Osteocyte (in vitro differentiated cells): ENCODE measurements at regions not wholly inside any gene's neighbourhood (a gene's known extent, or its start where the extent isn't known, plus 50 kb on each side); places are given as distances from the start of the nearest gene placed in this dataset.

Experiments
- DNase-seq: peaks from one replicate; pipeline ENCODE4 v3.0.0; 2021; ENCODE audit warnings: mixed read lengths; ENCODE audit not compliant: unreplicated experiment; ENCODE audit errors: extremely low spot score
- H3K27ac Mint-ChIP-seq: one replicate; pipeline ENCODE4 v1.8.0; 2021; ENCODE audit warnings: mild to moderate bottlenecking, mixed read lengths; ENCODE audit not compliant: unreplicated experiment
- H3K27me3 Mint-ChIP-seq: one replicate; pipeline ENCODE4 v1.8.0; 2021; ENCODE audit warnings: mixed read lengths; ENCODE audit not compliant: unreplicated experiment
- H3K36me3 Mint-ChIP-seq: one replicate; pipeline ENCODE4 v1.8.0; 2021; ENCODE audit warnings: mixed read lengths; ENCODE audit not compliant: unreplicated experiment
- H3K4me1 Mint-ChIP-seq: one replicate; pipeline ENCODE4 v1.8.0; 2021; ENCODE audit warnings: mixed read lengths; ENCODE audit not compliant: unreplicated experiment
- H3K4me3 Mint-ChIP-seq: one replicate; pipeline ENCODE4 v1.8.0; 2021; ENCODE audit warnings: mild to moderate bottlenecking, moderate library complexity, mixed read lengths; ENCODE audit not compliant: unreplicated experiment
- H3K9me3 Mint-ChIP-seq: one replicate; pipeline ENCODE4 v1.8.0; 2021; ENCODE audit warnings: mixed read lengths; ENCODE audit not compliant: unreplicated experiment
- TF ChIP-seq, protein P1 (sequence below): fragments of 200-600 bp; sonication (generic); IDR thresholded peaks from 2 replicates; pipeline ENCODE4 v1.5.0; 2021; ENCODE audit warnings: antibody characterized with exemption, mild to moderate bottlenecking, moderate library complexity

GRCh38 chr10:34918776-34919315, 103.8 kb upstream of the PARD3 start:
- no peak for DNase-seq
- Mint-ChIP-seq H3K27me3 (peaks cover 11% of the 10 kb centered on the region), H3K36me3 (no peaks in the 10 kb centered on the region), H3K4me1 (peaks cover 12% of the 10 kb centered on the region), H3K4me3 (no peak overlapping the region), H3K9me3 (peaks cover 5% of the 10 kb centered on the region), H3K27ac (no peak overlapping the region)
- TF ChIP-seq, protein P1, sequence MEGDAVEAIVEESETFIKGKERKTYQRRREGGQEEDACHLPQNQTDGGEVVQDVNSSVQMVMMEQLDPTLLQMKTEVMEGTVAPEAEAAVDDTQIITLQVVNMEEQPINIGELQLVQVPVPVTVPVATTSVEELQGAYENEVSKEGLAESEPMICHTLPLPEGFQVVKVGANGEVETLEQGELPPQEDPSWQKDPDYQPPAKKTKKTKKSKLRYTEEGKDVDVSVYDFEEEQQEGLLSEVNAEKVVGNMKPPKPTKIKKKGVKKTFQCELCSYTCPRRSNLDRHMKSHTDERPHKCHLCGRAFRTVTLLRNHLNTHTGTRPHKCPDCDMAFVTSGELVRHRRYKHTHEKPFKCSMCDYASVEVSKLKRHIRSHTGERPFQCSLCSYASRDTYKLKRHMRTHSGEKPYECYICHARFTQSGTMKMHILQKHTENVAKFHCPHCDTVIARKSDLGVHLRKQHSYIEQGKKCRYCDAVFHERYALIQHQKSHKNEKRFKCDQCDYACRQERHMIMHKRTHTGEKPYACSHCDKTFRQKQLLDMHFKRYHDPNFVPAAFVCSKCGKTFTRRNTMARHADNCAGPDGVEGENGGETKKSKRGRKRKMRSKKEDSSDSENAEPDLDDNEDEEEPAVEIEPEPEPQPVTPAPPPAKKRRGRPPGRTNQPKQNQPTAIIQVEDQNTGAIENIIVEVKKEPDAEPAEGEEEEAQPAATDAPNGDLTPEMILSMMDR, result no peak

DNA sequence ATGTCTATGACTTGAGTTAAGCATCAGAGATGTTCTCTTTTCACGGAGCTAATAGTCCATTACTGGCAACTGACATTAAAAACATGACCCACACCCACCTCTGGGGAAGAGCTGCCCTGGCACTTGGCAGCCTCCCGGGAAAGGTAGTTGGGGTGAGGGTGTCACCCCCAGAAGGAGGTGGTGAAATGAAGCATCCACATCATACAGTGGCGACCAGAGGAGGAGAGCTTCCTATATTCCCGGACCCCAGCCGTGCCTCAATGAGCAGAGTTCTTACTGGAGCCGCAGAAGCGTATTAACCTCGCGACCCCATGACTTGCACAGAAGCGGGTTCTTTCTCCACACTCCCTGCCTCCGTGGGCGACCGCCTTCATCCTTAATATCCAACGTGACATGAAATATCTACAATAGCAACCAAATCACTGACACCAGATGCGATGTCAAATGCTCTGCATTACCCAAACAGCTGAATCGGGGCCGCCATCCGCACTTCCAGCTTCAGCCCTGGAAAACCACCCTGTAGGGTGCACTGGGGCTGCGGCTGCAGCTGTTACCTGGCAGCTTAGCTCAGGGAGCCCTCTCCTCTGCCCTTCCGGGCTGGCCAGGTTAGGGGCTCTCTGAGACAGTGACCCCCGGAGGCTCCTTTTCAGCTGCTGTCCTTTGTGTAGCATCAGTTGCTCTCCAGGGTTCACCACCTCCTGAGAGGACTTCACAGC, 103.1 kb upstream of the PARD3 start:
- H3K9me3 Mint-ChIP-seq, result no peaks in the 10 kb centered on the region
- DNase-seq, result no peak
- H3K36me3 Mint-ChIP-seq, result no peaks in the 10 kb centered on the region
- peaks cover 11% of the 10 kb centered on the region for H3K27me3 Mint-ChIP-seq
- TF ChIP-seq, protein P1, result no peak
- peak overlapping the region; percentile 10 for H3K27ac Mint-ChIP-seq
- peaks cover 12% of the 10 kb centered on the region for H3K4me1 Mint-ChIP-seq
- H3K4me3 Mint-ChIP-seq, result no peak overlapping the region

DNA sequence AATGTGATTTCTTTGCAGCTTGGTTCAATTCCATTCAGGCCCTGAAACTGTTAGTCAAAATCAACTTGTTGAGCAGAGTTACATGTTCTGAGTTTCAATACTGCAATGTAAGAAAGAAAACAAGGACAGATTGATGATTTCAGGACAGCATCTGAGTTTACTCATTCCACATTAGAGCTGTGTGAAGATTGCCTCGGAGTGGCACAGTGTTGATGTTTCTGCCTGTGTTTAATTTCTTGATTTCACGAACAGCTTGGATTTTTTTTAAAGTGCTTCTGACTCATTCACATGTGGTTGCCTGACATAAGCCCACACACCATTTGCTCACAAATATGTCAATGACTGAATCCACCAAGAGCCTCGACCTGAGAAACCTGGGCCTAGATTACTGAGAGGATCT, 101.2 kb upstream of the PARD3 start:
- TF ChIP-seq, protein P1, result no peak
- DNase-seq, result no peak
- Mint-ChIP-seq H3K27me3 (peaks cover 11% of the 10 kb centered on the region), H3K4me1 (peaks cover 12% of the 10 kb centered on the region), H3K36me3 (no peaks in the 10 kb centered on the region), H3K27ac (no peak overlapping the region), H3K9me3 (no peaks in the 10 kb centered on the region), H3K4me3 (no peak overlapping the region)

DNA sequence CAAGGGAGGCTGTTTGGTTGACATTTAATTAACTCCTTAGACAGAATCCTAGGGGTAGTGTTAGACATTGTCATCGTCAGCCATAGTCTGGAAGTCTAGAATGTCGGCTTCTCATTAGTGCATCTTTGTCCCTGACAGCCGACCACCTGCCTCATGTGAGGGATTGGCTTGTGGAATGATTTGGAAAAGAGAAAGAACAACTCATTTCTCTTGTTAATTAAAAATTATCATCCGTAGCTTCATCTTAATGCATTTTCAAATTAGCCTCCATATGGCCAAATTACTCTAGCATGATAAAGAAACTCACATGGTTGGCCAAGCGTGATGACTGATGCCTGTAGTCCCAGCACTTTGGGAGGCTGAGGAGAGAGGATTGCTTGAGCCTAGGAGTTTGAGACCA, 97.7 kb upstream of the PARD3 start:
- Mint-ChIP-seq H3K4me1 (peaks cover 26% of the 10 kb centered on the region), H3K36me3 (no peaks in the 10 kb centered on the region), H3K27ac (no peak overlapping the region), H3K9me3 (no peaks in the 10 kb centered on the region), H3K4me3 (no peak overlapping the region), H3K27me3 (no peaks in the 10 kb centered on the region)
- TF ChIP-seq, protein P1, result no peak
- DNase-seq, result no peak

DNA sequence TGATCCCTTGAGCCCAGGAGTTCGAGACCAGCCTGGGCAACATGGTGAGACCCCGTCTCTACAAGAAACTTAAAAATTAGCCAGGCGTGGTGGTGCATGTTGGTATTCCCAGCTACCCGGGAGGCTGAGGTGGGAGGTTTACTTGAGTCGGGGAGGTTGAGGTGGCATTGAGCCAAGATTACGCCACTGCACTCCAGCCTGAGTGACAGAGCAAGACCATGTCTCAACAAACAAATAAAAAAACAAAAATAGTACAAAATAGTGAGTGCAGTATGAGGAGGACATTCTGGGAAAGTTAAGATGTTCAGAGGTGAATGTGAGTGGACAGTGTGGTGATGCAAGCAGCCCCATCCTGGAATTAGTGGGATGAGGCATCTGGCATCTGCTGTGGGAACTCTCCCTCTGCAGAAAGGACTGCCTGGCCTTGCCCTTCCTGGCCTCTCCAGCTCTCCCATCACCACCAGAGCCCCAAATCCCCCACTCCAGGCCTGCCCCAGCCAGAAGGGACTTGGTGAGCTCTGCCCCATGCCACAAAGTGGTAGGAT, 96.6 kb upstream of the PARD3 start:
- no peak overlapping the region for H3K4me3 Mint-ChIP-seq
- no peak overlapping the region for H3K27ac Mint-ChIP-seq
- DNase-seq, result no peak

More for the DNA sequence above, 96.6 kb upstream of the PARD3 start:
- no peaks in the 10 kb centered on the region for H3K27me3 Mint-ChIP-seq
- TF ChIP-seq, protein P1, result no peak
- H3K36me3 Mint-ChIP-seq, result no peaks in the 10 kb centered on the region
- peaks cover 29% of the 10 kb centered on the region for H3K4me1 Mint-ChIP-seq
- H3K9me3 Mint-ChIP-seq, result no peaks in the 10 kb centered on the region
